Motor neuron (in vitro differentiated cells): ENCODE measurements at regions not wholly inside any gene's neighbourhood (a gene's known extent, or its start where the extent isn't known, plus 50 kb on each side); places are given as distances from the start of the nearest gene placed in this dataset.

Experiments used
- ATAC-seq, 8 experiments: fragments of 200-7000 bp; cut with Tn5 transposase; replicated peaks in 6 of 8; 2 replicates each; pipeline ENCODE4 v1.8.0; 2021; ENCODE audit warnings: mild to moderate bottlenecking in 8 of 8, moderate library complexity in 8 of 8
- H3K27ac ChIP-seq, 2 donors: fragments of 250-450 bp; sonication (Bioruptor Pico); 2 replicates each; pipeline ENCODE4 v1.9.0; 2021; ENCODE audit warnings: antibody characterized with exemption in 2 of 2, mild to moderate bottlenecking in 2 of 2, moderate library complexity in 1 of 2
- H3K4me1 ChIP-seq, 2 donors: fragments of 250-450 bp; sonication (Bioruptor Pico); replicated peaks in 1 of 2; 2 replicates each; pipeline ENCODE4 v1.6.1; 2021; ENCODE audit warnings: antibody characterized with exemption in 2 of 2, mild to moderate bottlenecking in 2 of 2, moderate library complexity in 1 of 2
- H3K4me3 ChIP-seq, 5 donors: fragments of 250-450 bp; sonication (Bioruptor Pico); 2 replicates each; pipeline ENCODE4 v1.9.0; 2021; ENCODE audit warnings: antibody characterized with exemption in 5 of 5, mild to moderate bottlenecking in 5 of 5, moderate library complexity in 4 of 5
- WGBS, 10 experiments: fragments of 450-650 bp; shearing (Covaris generic); methylation state at CpG; one replicate each; pipeline ENCODE4 v1.0.0; 2022; 5-methylcytosine and 5-hydroxymethylcytosine counted together
- in situ Hi-C, 9 experiments: fragments of 400-800 bp; cut with MboI; loops; one replicate each; pipeline ENCODE4 v1.15.0; 2021; ENCODE audit warnings: low sequenced_read_pairs in 9 of 9, low pct_unique_long_range_greater_than_20kb in 2 of 9; ENCODE audit not compliant: unreplicated experiment in 9 of 9

- H3K27ac ChIP-seq, result no peak overlapping the region
- 40 to 100% (median 90%) methylated on average over 1 of the region's 1 CpG; no CpG with 5 or more reads in 3 of the 10 experiments for WGBS, 10 experiments
- H3K4me3 ChIP-seq, result no peak overlapping the region
- H3K4me1 ChIP-seq, result peaks cover under 1 to 5% of the 10 kb centered on the region in 2 donors
- in situ Hi-C loops, result no loop called here
- no peak for ATAC-seq
Measured at GRCh38 chr13:72457151-72457550, 270.3 kb downstream of the MZT1 start.

GRCh38 chr13:72456486-72456885 is 270.9 kb downstream of the MZT1 start:
- ATAC-seq, result no peak
- H3K27ac ChIP-seq, result no peak overlapping the region

GRCh38 chr13:72453161-72453560 is 274.3 kb downstream of the MZT1 start:
- H3K4me3 ChIP-seq, result no peak overlapping the region
- H3K27ac ChIP-seq, result no peak overlapping the region
- 30 to 100% (median 92%) methylated on average over 1 to 4 of the region's 5 CpGs for WGBS, 10 experiments
- in situ Hi-C loops, result no loop called here
- no peaks in the 10 kb centered on the region for H3K4me1 ChIP-seq
- no peak for ATAC-seq

More at GRCh38 chr13:72456486-72456885, 270.9 kb downstream of the MZT1 start:
- WGBS, 10 experiments, result 0 to 100% (median 53%) methylated on average over 1 to 2 of the region's 2 CpGs
- in situ Hi-C loops, result no loop called here
- peaks cover 0 to 5% of the 10 kb centered on the region in 2 donors for H3K4me1 ChIP-seq
- H3K4me3 ChIP-seq, result no peak overlapping the region

GRCh38 chr13:72448082-72448481 is 279.3 kb downstream of the MZT1 start:
- in situ Hi-C loops, result no loop called here
- Histone ChIP-seq H3K4me1 (no peaks in the 10 kb centered on the region), H3K4me3 (no peak overlapping the region), H3K27ac (no peak overlapping the region)
- 0 to 100% (median 64%) methylated on average over 1 of the region's 1 CpG; no CpG with 5 or more reads in 6 of the 10 experiments for WGBS, 10 experiments
- ATAC-seq, result no peak

- H3K4me3 ChIP-seq, result no peak overlapping the region
- in situ Hi-C loops, result no loop called here
- H3K4me1 ChIP-seq, result no peaks in the 10 kb centered on the region
- no peak overlapping the region for H3K27ac ChIP-seq
- ATAC-seq, result no peak
- 0 to 100% (median 78%) methylated on average over 1 of the region's 1 CpG; no CpG with 5 or more reads in 2 of the 10 experiments for WGBS, 10 experiments
Measured at GRCh38 chr13:72444999-72445398, 282.4 kb downstream of the MZT1 start.

- Histone ChIP-seq H3K27ac (no peak overlapping the region), H3K4me3 (no peak overlapping the region), H3K4me1 (peaks cover 0 to 11% of the 10 kb centered on the region in 2 donors)
- 0 to 100% (median 50%) methylated on average over 1 of the region's 1 CpG; no CpG with 5 or more reads in 3 of the 10 experiments for WGBS, 10 experiments
- in situ Hi-C loops, result no loop called here
- no peak for ATAC-seq
Measured at GRCh38 chr13:72437458-72437857, 290.0 kb downstream of the MZT1 start.

GRCh38 chr13:72435251-72435650 is 292.2 kb downstream of the MZT1 start:
- ATAC-seq, result no peak
- WGBS, 10 experiments, result 42 to 100% (median 93%) methylated on average over 1 to 2 of the region's 2 CpGs; no CpG with 5 or more reads in 1 of the 10 experiments
- in situ Hi-C loops, result no loop called here
- Histone ChIP-seq H3K27ac (no peak overlapping the region), H3K4me3 (no peak overlapping the region), H3K4me1 (peaks cover 0 to 22% of the 10 kb centered on the region in 2 donors)

GRCh38 chr13:72431981-72432682 is 295.3 kb downstream of the MZT1 start:
- ATAC-seq, result peak in 5 of 8 experiments; percentile 16 to 74 (median 37)
- Histone ChIP-seq H3K4me3 (no peak overlapping the region), H3K27ac (peak overlapping the region in 1 of 2 donors; percentile 60), H3K4me1 (peaks cover 7 to 29% of the 10 kb centered on the region in 2 donors)
- 0 to 74% (median 43%) methylated on average over 1 to 3 of the region's 3 CpGs; no CpG with 5 or more reads in 2 of the 10 experiments for WGBS, 10 experiments
- in situ Hi-C loops, result no loop called here

- ATAC-seq, result no peak
- in situ Hi-C loops, result no loop called here
- WGBS, 10 experiments, result 0 to 100% (median 46%) methylated on average over 1 to 3 of the region's 4 CpGs; no CpG with 5 or more reads in 4 of the 10 experiments
Measured at GRCh38 chr13:72430923-72431322, 296.5 kb downstream of the MZT1 start.

GRCh38 chr13:72427757-72428528 is 299.5 kb downstream of the MZT1 start:
- Histone ChIP-seq H3K4me1 (peaks cover 7 to 36% of the 10 kb centered on the region in 2 donors), H3K27ac (no peak overlapping the region), H3K4me3 (no peak overlapping the region)
- 4 to 88% (median 33%) methylated on average over 5 to 7 of the region's 7 CpGs for WGBS, 10 experiments
- peak in 4 of 8 experiments; percentile 47 to 92 (median 70) for ATAC-seq
- in situ Hi-C loops, result no loop called here

More at GRCh38 chr13:72430923-72431322, 296.5 kb downstream of the MZT1 start:
- H3K27ac ChIP-seq, result no peak overlapping the region
- no peak overlapping the region for H3K4me3 ChIP-seq
- peaks cover 7 to 31% of the 10 kb centered on the region in 2 donors for H3K4me1 ChIP-seq

GRCh38 chr13:72424059-72424458 is 303.4 kb downstream of the MZT1 start:
- no peak overlapping the region for H3K27ac ChIP-seq
- in situ Hi-C loops, result loop anchor here in 1 of 9 experiments (25.0 kb wide), 1 partner anchor 88 kb away; no protein-coding TSS in a partner anchor
- peaks cover 7 to 28% of the 10 kb centered on the region in 2 donors for H3K4me1 ChIP-seq
- ATAC-seq, result no peak
- no peak overlapping the region for H3K4me3 ChIP-seq
- WGBS, 10 experiments, result 0 to 100% (median 92%) methylated on average over 1 to 2 of the region's 2 CpGs; no CpG with 5 or more reads in 1 of the 10 experiments

GRCh38 chr13:72415817-72416216 is 311.6 kb downstream of the MZT1 start:
- WGBS, 10 experiments, result 13 to 88% (median 50%) methylated on average over 1 to 3 of the region's 3 CpGs
- peak in 3 of 8 experiments; percentile 35 to 61 (median 60) for ATAC-seq
- in situ Hi-C loops, result loop anchor here in 1 of 9 experiments (25.0 kb wide), 1 partner anchor 96 kb away; no protein-coding TSS in a partner anchor

GRCh38 chr13:72412481-72412880 is 314.9 kb downstream of the MZT1 start:
- 0 to 95% (median 71%) methylated on average over 1 to 2 of the region's 2 CpGs for WGBS, 10 experiments
- ATAC-seq, result no peak
- in situ Hi-C loops, result loop anchor here in 1 of 9 experiments (25.0 kb wide), 1 partner anchor 100 kb away; no protein-coding TSS in a partner anchor
- H3K4me3 ChIP-seq, result no peak overlapping the region
- peaks cover 2 to 25% of the 10 kb centered on the region in 2 donors for H3K4me1 ChIP-seq
- H3K27ac ChIP-seq, result no peak overlapping the region

More at GRCh38 chr13:72415817-72416216, 311.6 kb downstream of the MZT1 start:
- Histone ChIP-seq H3K4me3 (no peak overlapping the region), H3K27ac (no peak overlapping the region), H3K4me1 (peaks cover 2 to 31% of the 10 kb centered on the region in 2 donors)
